ENCODE measurements at regions not wholly inside any gene's neighbourhood (a gene's known extent, or its start where the extent isn't known, plus 50 kb on each side); places are given as distances from the start of the nearest gene placed in this dataset.

DNA sequence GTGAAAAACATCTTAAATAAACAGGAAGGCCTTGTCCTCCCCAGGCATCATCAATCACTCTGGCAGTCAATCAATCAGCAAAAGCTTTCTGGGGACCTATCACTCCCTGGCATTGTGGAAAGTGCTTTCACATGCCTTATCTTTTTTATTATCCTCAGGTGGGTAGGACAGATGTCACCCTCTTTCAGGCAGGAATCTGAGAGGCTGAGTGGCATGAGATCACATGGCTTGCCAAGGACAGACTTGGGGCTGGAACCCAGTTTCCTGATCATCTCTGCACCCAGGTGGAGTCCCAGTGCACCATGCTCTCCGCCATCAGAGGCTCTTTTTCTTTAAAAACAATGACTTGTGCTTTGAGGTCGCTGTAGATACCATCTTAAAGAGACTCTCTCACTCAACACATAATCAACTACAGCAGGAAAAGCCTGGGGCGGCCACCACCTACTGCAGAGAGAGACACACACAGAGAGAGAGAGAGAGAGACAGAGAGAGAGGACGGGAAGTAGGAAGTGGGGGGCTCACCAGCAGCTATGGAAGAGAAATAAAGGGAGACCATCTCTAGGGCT, 282.7 kb downstream of the PTTG2 start:
- H3K9me3 ChIP-seq, result no peaks in the 10 kb centered on the region

DNA sequence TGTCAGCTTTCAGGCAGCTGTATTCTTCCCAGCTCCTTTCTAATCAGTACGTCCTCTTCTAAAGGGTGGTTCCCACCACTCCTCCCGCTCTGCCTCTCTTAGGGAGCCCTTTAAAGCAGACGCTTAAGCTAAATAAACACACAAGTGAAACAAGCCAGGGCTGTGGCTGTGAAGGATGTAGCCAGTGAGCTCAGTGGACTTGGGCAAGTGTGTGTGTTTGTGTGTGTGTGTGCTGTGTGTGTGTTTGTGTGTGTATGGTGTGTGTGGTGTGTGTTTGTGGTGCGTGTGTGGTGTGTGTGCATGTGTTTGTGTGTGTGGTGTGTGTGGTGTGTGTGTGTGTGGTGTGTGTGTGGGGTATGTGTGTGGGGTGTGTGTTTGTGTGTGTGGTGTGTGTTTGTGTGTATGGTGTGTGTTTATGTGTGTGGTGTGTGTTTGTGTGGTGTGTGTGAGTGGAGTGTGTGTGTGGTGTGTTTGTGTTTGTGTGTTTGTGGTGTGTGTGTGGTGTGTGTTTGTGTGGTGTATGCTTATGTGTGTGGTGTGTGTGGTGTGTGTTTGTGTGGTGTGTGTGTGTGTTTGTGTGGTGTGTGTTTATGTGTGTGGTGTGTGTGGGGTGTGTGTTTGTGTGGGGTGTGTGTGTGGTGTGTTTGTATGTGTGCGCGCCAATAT, 283.3 kb downstream of the PTTG2 start:
- H3K27ac ChIP-seq, result peak overlapping the region in 1 of 4 donors; percentile 39
- no peaks in the 10 kb centered on the region for H3K27me3 ChIP-seq
- H3K4me1 ChIP-seq, result no peaks in the 10 kb centered on the region
- no peaks in the 10 kb centered on the region for H3K36me3 ChIP-seq
- no peaks in the 10 kb centered on the region for H3K9me3 ChIP-seq
- no peak for TF ChIP-seq POLR2A (IDR thresholded peaks at IDR 0.05)
- DNase-seq, result no peak
- no peak overlapping the region for H3K4me3 ChIP-seq

More for the DNA sequence above, 282.7 kb downstream of the PTTG2 start:
- no peak for DNase-seq
- Histone ChIP-seq H3K4me3 (no peak overlapping the region), H3K36me3 (no peaks in the 10 kb centered on the region), H3K4me1 (no peaks in the 10 kb centered on the region), H3K27me3 (no peaks in the 10 kb centered on the region), H3K27ac (peak overlapping the region in 1 of 4 donors; percentile 39)
- no peak for TF ChIP-seq POLR2A (IDR thresholded peaks at IDR 0.05)
- TF ChIP-seq, protein P1, sequence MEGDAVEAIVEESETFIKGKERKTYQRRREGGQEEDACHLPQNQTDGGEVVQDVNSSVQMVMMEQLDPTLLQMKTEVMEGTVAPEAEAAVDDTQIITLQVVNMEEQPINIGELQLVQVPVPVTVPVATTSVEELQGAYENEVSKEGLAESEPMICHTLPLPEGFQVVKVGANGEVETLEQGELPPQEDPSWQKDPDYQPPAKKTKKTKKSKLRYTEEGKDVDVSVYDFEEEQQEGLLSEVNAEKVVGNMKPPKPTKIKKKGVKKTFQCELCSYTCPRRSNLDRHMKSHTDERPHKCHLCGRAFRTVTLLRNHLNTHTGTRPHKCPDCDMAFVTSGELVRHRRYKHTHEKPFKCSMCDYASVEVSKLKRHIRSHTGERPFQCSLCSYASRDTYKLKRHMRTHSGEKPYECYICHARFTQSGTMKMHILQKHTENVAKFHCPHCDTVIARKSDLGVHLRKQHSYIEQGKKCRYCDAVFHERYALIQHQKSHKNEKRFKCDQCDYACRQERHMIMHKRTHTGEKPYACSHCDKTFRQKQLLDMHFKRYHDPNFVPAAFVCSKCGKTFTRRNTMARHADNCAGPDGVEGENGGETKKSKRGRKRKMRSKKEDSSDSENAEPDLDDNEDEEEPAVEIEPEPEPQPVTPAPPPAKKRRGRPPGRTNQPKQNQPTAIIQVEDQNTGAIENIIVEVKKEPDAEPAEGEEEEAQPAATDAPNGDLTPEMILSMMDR (IDR thresholded peaks at IDR 0.05), result no peak

DNA sequence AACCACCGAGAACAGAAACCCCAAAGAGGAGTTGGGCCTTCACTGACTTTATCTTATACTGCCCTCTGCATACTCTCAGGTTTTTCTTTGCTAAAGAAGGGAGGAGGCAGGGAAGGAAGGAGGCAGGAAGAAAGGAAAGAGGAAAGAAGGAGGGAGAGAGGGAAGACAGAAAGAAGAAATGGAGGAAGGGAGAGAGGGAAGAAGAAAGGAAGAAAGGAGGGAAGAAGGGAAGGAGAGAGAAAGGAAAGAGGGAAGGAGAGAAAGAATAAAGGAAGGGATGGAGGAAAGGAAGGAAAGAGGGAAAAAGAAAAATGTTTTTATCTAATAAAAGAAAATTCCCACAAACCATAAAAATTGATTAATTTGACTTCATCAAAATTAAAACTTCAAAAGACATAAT, 294.6 kb downstream of the PTTG2 start:
- Histone ChIP-seq H3K27me3 (no peaks in the 10 kb centered on the region), H3K4me3 (no peak overlapping the region), H3K4me1 (no peaks in the 10 kb centered on the region), H3K36me3 (no peaks in the 10 kb centered on the region), H3K27ac (no peak overlapping the region), H3K9me3 (peaks cover 0 to 4% (median 0%) of the 10 kb centered on the region in 4 donors)
- no peak for TF ChIP-seq POLR2A (IDR thresholded peaks at IDR 0.05)
- TF ChIP-seq, protein P1 (IDR thresholded peaks at IDR 0.05), result no peak
- no peak for DNase-seq

DNA sequence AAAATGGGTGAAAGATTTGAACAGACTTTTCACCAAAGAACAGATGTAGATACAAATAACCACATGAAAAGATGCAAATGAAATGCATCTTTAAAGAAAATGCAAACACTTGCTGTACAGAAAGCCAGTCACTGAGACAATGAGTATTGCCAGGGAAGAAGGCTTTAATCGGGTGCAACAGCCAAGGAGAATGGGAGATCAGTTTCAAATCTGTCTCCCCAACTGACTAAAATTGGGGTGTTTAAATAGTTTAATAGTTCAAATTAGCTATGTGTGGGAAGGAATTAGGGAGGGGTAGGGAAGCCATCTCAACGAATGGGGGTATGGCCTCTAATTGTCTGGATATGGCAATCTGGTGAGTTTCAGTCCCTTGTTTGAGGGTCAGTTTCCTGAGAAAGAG, 295.4 kb downstream of the PTTG2 start:
- TF ChIP-seq, protein P1 (IDR thresholded peaks at IDR 0.05), result no peak
- no peak for TF ChIP-seq POLR2A (IDR thresholded peaks at IDR 0.05)
- no peaks in the 10 kb centered on the region for H3K27me3 ChIP-seq
- H3K27ac ChIP-seq, result no peak overlapping the region
- H3K4me1 ChIP-seq, result no peaks in the 10 kb centered on the region
- peaks cover 0 to 4% (median 0%) of the 10 kb centered on the region in 4 donors for H3K9me3 ChIP-seq
- H3K36me3 ChIP-seq, result no peaks in the 10 kb centered on the region
- no peak for DNase-seq
- no peak overlapping the region for H3K4me3 ChIP-seq

DNA sequence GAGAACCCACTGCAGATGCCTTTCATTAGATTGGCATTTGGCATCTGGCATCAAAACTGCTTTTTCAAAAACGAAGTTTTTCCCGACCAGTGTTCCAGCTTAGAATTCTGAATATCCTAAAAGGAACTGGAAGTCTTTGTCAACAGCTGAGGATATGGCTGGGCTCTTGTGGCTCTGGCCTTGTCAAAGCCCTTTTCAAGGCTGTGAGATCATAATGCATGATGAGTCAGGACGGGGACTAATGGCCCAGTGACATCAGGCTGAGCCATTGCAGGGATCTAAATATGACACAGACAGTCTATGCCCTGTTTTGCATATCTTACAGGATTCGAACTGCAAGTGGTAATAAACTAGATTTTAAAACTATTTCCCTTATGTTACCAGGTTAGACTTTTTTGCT, 306.4 kb downstream of the PTTG2 start:
- H3K4me3 ChIP-seq, result no peak overlapping the region
- no peaks in the 10 kb centered on the region for H3K4me1 ChIP-seq
- TF ChIP-seq, protein P1 (IDR thresholded peaks at IDR 0.05), result no peak
- no peak for TF ChIP-seq POLR2A (IDR thresholded peaks at IDR 0.05)
- no peaks in the 10 kb centered on the region for H3K27me3 ChIP-seq
- peak in 1 of 3 donors; percentile 85 for DNase-seq
- H3K27ac ChIP-seq, result no peak overlapping the region
- no peaks in the 10 kb centered on the region for H3K9me3 ChIP-seq
- H3K36me3 ChIP-seq, result no peaks in the 10 kb centered on the region

DNA sequence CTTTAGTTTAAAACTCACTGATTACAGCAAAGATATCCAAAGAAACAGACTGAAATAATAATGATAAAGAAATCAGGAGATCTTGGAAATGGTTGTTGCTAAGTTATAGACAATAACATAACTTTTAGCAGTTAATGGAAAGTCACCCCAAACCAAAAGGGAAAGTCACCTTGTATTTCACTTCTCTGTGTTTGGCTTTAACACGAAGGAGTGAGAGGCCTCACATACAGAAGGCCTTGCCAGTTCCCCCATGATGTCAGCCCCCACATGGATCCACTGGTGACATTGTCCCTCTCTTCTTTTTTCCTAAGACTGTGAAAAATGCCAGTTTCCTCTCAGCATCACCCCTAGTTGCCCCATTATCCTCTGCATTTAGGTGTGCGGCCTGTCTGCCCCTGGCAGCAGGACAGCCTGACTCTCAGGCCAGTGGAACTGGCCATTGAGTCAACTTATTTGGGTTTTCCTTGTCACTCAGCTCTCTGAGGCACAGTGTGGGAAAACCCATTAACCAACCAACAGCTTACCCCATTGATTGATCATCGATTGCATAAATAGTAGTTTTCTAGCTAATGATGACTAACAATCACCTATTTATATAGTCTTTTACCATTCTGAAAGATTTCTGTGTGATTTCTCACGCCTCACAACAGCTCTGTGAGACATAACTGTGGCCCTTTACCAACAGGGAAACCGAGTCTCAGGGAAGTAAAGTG, 308.1 kb downstream of the PTTG2 start:
- no peaks in the 10 kb centered on the region for H3K36me3 ChIP-seq
- TF ChIP-seq, protein P1 (IDR thresholded peaks at IDR 0.05), result no peak
- TF ChIP-seq POLR2A (IDR thresholded peaks at IDR 0.05), result no peak
- H3K27me3 ChIP-seq, result no peaks in the 10 kb centered on the region
- H3K4me1 ChIP-seq, result no peaks in the 10 kb centered on the region
- H3K9me3 ChIP-seq, result no peaks in the 10 kb centered on the region
- no peak overlapping the region for H3K27ac ChIP-seq
- no peak for DNase-seq
- no peak overlapping the region for H3K4me3 ChIP-seq

Measured in Peyer's patch (tissue), 4 donors.